Stimulated activated naive CD8-positive, alpha-beta T cell treated with anti-CD3 and anti-CD28 coated beads, Interleukin-15, Interleukin-2, amounts not matched to agents 100 ng/mL and 50 ng/mL, for 24 hours (primary cell): ENCODE measurements at regions not wholly inside any gene's neighbourhood (a gene's known extent, or its start where the extent isn't known, plus 50 kb on each side); places are given as distances from the start of the nearest gene placed in this dataset.
"Not testable (repeated sequence)": the region's sequence is repeated elsewhere in the genome, so short reads cannot be mapped to it uniquely, and the experiment has no call there.

Source experiments
- H3K27ac Mint-ChIP-seq: one replicate; pipeline ENCODE4 v1.8.0; 2021; ENCODE audit warnings: mild to moderate bottlenecking, mixed read lengths
- H3K27me3 Mint-ChIP-seq: one replicate; pipeline ENCODE4 v1.8.0; 2021; ENCODE audit warnings: mixed read lengths
- H3K36me3 Mint-ChIP-seq: one replicate; pipeline ENCODE4 v1.8.0; 2021; ENCODE audit warnings: low read depth, mixed read lengths
- H3K4me1 Mint-ChIP-seq: one replicate; pipeline ENCODE4 v1.8.0; 2021; ENCODE audit warnings: low read depth, mixed read lengths
- H3K4me3 Mint-ChIP-seq: one replicate; pipeline ENCODE4 v1.8.0; 2021; ENCODE audit warnings: mild to moderate bottlenecking, mixed read lengths
- H3K9me3 Mint-ChIP-seq: one replicate; pipeline ENCODE4 v1.8.0; 2021; ENCODE audit warnings: mixed read lengths

GRCh38 chr14:58755031-58755925 lies 117.5 kb downstream of the DACT1 start:
- H3K9me3 Mint-ChIP-seq = no peaks in the 10 kb centered on the region
- no peaks in the 10 kb centered on the region for H3K36me3 Mint-ChIP-seq
- H3K27ac Mint-ChIP-seq = no peak overlapping the region
- no peaks in the 10 kb centered on the region for H3K4me1 Mint-ChIP-seq
- H3K27me3 Mint-ChIP-seq = no peaks in the 10 kb centered on the region
- no peak overlapping the region for H3K4me3 Mint-ChIP-seq

DNA sequence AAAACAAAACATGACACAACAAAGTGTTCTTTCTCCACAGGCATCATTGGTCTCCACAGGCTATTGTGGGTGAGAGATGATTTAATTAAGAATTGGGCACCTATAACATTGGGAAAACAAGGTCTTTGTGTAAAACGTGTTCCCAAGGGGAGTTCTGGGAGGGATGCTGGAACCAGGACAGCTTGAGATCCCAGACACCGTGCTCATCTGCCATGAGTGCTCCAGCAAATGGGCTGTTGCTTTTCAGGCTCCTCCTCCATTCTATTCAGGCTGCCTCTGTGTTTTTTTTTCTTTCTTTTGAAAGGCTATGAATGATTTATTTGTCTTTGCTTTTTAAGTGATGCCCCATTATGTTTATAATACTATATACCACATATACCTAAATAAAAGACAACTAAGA lies 122.4 kb downstream of the DACT1 start:
- no peaks in the 10 kb centered on the region for H3K9me3 Mint-ChIP-seq
- no peak overlapping the region for H3K4me3 Mint-ChIP-seq
- H3K27me3 Mint-ChIP-seq = no peaks in the 10 kb centered on the region
- H3K27ac Mint-ChIP-seq = no peak overlapping the region
- H3K36me3 Mint-ChIP-seq = no peaks in the 10 kb centered on the region
- H3K4me1 Mint-ChIP-seq = no peaks in the 10 kb centered on the region

DNA sequence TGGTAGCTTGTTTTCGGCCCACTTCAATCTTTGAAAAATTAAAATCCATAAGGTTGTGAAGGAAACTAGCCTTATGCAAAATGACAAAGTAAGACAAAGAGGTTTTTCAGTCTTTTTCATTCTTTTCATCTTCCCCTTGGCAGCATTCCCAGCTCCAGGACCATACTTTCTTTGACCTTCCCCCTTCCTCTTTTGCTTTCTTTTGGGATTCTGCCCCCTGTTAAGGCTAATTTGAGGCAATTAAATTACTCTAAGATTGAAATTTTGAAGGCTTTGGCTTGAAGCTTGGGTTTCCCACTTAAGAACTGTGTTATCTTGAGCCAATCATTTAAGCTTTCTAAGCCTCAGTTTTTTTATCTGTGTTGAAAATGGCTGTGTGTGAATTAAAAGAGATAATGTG lies 124.9 kb downstream of the DACT1 start:
- Mint-ChIP-seq H3K9me3 (no peaks in the 10 kb centered on the region), H3K27ac (no peak overlapping the region), H3K27me3 (no peaks in the 10 kb centered on the region), H3K4me3 (no peak overlapping the region), H3K4me1 (no peaks in the 10 kb centered on the region), H3K36me3 (no peaks in the 10 kb centered on the region)

DNA sequence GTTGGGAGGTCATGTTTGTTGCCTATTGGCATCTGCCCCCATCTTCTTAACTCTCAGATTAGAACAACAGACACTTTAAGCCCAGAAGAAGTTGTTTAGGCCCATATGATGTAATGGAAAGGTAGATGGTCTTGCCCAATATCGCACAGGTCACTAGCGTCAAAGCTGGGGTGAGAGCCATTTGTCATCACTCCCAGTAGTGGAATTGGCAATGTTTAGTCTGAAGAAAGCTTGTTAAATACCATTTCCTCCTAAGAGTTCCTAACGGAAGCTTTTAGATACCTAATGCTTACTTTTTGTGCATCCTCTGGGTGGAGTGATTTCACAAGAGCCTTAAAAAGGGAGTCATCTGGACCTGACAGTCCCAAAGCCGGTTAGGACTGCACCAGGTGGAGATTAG lies 125.4 kb downstream of the DACT1 start:
- H3K9me3 Mint-ChIP-seq = no peaks in the 10 kb centered on the region
- no peak overlapping the region for H3K4me3 Mint-ChIP-seq
- H3K36me3 Mint-ChIP-seq = no peaks in the 10 kb centered on the region
- H3K4me1 Mint-ChIP-seq = no peaks in the 10 kb centered on the region
- no peaks in the 10 kb centered on the region for H3K27me3 Mint-ChIP-seq
- no peak overlapping the region for H3K27ac Mint-ChIP-seq

DNA sequence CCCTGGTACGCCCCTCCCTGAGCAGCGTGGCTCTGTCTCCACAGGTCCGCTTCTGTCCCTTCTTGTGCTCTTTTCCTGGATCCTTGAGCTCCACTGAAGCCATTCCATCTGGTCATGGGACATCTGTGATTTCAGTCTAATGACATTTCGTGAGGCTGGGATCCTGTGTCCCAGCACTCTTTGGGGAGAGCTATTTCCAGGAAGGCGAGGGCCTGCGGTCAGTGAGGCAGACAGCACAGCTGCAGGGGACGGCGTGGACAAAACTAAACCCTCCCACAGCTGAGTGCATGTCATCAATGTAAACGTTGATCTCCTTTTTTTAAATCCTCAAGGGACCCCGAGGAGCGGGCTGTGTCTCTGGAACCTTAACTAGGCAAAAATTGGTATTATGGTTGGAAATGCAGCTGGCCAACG lies 127.7 kb downstream of the DACT1 start:
- Mint-ChIP-seq H3K4me3 (no peak overlapping the region), H3K27me3 (no peaks in the 10 kb centered on the region), H3K36me3 (no peaks in the 10 kb centered on the region), H3K4me1 (no peaks in the 10 kb centered on the region), H3K9me3 (no peaks in the 10 kb centered on the region), H3K27ac (no peak overlapping the region)

- no peaks in the 10 kb centered on the region for H3K9me3 Mint-ChIP-seq
- no peak overlapping the region for H3K4me3 Mint-ChIP-seq
- no peaks in the 10 kb centered on the region for H3K4me1 Mint-ChIP-seq
Measured at GRCh38 chr14:58765843-58766242, 128.1 kb downstream of the DACT1 start.

DNA sequence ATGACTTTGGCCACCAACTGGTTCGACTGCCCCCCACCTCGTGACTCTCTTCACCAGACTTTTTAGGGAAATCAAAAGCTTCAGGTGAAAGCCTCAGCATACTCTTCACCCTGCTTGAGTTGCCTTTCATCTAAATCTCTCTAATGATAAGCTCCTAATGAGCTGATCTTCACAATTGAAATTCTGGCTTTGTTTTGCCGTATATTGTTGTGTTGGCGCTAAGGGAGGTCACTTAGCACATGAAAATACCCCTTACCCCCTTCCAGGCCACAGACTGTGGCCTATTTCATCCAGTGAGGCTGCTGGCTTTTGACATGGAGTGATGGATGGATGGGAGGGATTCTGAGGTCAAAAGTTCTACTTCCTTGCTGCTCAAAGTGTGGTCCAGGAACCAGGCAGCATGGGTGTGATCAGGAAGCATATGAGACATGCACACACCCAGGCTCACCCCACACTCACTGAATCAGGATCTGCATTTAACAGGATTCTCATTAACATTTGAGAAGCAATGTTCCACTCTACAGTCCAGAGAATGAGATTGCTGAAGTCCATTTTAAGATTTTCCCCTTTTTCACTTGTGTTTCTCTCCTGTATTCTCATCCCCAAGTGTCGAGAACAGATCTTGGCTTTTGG lies 131.4 kb downstream of the DACT1 start:
- no peak overlapping the region for H3K4me3 Mint-ChIP-seq
- H3K27me3 Mint-ChIP-seq = no peaks in the 10 kb centered on the region
- H3K36me3 Mint-ChIP-seq = no peaks in the 10 kb centered on the region
- no peak overlapping the region for H3K27ac Mint-ChIP-seq
- H3K9me3 Mint-ChIP-seq = no peaks in the 10 kb centered on the region
- no peaks in the 10 kb centered on the region for H3K4me1 Mint-ChIP-seq

More at GRCh38 chr14:58765843-58766242, 128.1 kb downstream of the DACT1 start:
- Mint-ChIP-seq H3K27ac (no peak overlapping the region), H3K36me3 (no peaks in the 10 kb centered on the region), H3K27me3 (no peaks in the 10 kb centered on the region)

GRCh38 chr14:58769771-58770170 lies 132.0 kb downstream of the DACT1 start:
- no peaks in the 10 kb centered on the region for H3K9me3 Mint-ChIP-seq
- H3K27ac Mint-ChIP-seq = no peak overlapping the region
- no peaks in the 10 kb centered on the region for H3K36me3 Mint-ChIP-seq
- no peaks in the 10 kb centered on the region for H3K4me1 Mint-ChIP-seq
- no peak overlapping the region for H3K4me3 Mint-ChIP-seq
- no peaks in the 10 kb centered on the region for H3K27me3 Mint-ChIP-seq

DNA sequence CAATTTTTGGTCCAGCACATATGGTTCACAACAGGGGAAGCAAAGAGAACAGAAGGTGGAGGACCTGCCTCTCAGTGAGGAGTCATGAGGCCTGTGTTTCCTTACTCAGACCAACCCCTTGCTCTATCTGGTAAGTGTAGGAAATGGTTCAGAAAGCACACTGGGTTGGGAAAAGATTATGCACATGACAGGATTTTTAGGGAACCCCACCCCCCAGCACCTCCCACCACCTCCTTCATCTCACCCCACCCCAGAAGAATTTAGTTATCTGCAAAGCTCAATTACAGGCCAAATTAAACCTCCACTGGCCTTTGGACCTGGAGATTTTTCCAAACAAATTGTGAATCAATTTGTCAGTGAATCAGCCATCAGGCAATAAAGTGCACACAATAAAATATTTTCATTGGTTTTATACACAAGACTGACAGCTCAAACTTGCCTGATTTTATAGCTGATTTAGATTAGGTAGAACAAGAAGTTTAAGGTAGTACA lies 132.8 kb downstream of the DACT1 start:
- Mint-ChIP-seq H3K9me3 (no peaks in the 10 kb centered on the region), H3K4me1 (no peaks in the 10 kb centered on the region), H3K27me3 (no peaks in the 10 kb centered on the region), H3K4me3 (no peak overlapping the region), H3K27ac (no peak overlapping the region), H3K36me3 (no peaks in the 10 kb centered on the region)

- Mint-ChIP-seq H3K27me3 (no peaks in the 10 kb centered on the region), H3K36me3 (no peaks in the 10 kb centered on the region), H3K4me3 (no peak overlapping the region), H3K27ac (no peak overlapping the region), H3K4me1 (no peaks in the 10 kb centered on the region), H3K9me3 (no peaks in the 10 kb centered on the region)
Measured at GRCh38 chr14:58771016-58771415, 133.3 kb downstream of the DACT1 start.

- Mint-ChIP-seq H3K4me3 (no peak overlapping the region), H3K36me3 (no peaks in the 10 kb centered on the region), H3K27me3 (no peaks in the 10 kb centered on the region), H3K4me1 (no peaks in the 10 kb centered on the region), H3K9me3 (no peaks in the 10 kb centered on the region), H3K27ac (no peak overlapping the region)
Measured at GRCh38 chr14:58772116-58772515, 134.4 kb downstream of the DACT1 start.

- no peaks in the 10 kb centered on the region for H3K4me1 Mint-ChIP-seq
Measured at GRCh38 chr14:58772794-58773620, 135.2 kb downstream of the DACT1 start.

GRCh38 chr14:58774531-58774930 lies 136.8 kb downstream of the DACT1 start:
- no peak overlapping the region for H3K4me3 Mint-ChIP-seq
- no peaks in the 10 kb centered on the region for H3K9me3 Mint-ChIP-seq
- H3K4me1 Mint-ChIP-seq = no peaks in the 10 kb centered on the region
- H3K27ac Mint-ChIP-seq = no peak overlapping the region
- H3K36me3 Mint-ChIP-seq = no peaks in the 10 kb centered on the region
- H3K27me3 Mint-ChIP-seq = peaks cover 5% of the 10 kb centered on the region

More at GRCh38 chr14:58772794-58773620, 135.2 kb downstream of the DACT1 start:
- no peaks in the 10 kb centered on the region for H3K36me3 Mint-ChIP-seq
- peaks cover 2% of the 10 kb centered on the region for H3K27me3 Mint-ChIP-seq
- H3K9me3 Mint-ChIP-seq = no peaks in the 10 kb centered on the region
- no peak overlapping the region for H3K27ac Mint-ChIP-seq
- no peak overlapping the region for H3K4me3 Mint-ChIP-seq

DNA sequence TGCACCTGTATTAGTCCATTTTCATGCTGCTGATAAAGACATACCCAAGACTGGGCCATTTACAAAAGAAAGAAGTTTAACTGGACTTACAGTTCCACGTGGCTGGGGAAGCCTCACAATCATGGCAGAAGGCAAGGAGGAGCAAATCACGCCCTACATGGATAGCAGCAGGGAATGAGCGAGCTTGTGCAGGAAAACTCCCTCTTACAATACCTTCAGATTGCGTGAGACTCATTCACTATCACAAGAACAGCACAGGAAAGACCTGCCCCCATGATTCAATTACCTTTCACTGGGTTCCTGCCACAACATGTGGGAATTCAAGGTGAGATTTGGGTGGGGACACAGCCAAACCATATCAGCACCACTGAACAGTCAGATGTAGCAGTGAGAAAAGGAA lies 137.4 kb downstream of the DACT1 start:
- not testable (repeated sequence) for H3K36me3 Mint-ChIP-seq, H3K4me1 Mint-ChIP-seq, H3K9me3 Mint-ChIP-seq, H3K27ac Mint-ChIP-seq, H3K4me3 Mint-ChIP-seq, H3K27me3 Mint-ChIP-seq

GRCh38 chr14:58776516-58776915 lies 138.8 kb downstream of the DACT1 start:
- H3K4me1 Mint-ChIP-seq = no peaks in the 10 kb centered on the region
- peaks cover 5% of the 10 kb centered on the region for H3K27me3 Mint-ChIP-seq
- no peaks in the 10 kb centered on the region for H3K9me3 Mint-ChIP-seq
- no peak overlapping the region for H3K27ac Mint-ChIP-seq
- H3K4me3 Mint-ChIP-seq = no peak overlapping the region
- H3K36me3 Mint-ChIP-seq = no peaks in the 10 kb centered on the region
